B cell (primary cell): ENCODE measurements at regions not wholly inside any gene's neighbourhood (a gene's known extent, or its start where the extent isn't known, plus 50 kb on each side); places are given as distances from the start of the nearest gene placed in this dataset.

ENCODE experiments used
- EZH2 ChIP-seq: IDR thresholded peaks from 2 replicates; pipeline ENCODE4 v1.6.1; 2012; ENCODE audit warnings: borderline replicate concordance, low read depth, mild to moderate bottlenecking, moderate library complexity, low read length; ENCODE audit not compliant: insufficient read depth, poor library complexity, severe bottlenecking
- TF ChIP-seq, protein P1 (sequence below): fragments of 200-600 bp; IDR thresholded peaks from one replicate; pipeline ENCODE4 v1.8.0; 2022; ENCODE audit warnings: antibody characterized with exemption, mild to moderate bottlenecking

GRCh38 chr11:70607561-70607960, 209.2 kb downstream of the CTTN start:
- TF ChIP-seq, protein P1, sequence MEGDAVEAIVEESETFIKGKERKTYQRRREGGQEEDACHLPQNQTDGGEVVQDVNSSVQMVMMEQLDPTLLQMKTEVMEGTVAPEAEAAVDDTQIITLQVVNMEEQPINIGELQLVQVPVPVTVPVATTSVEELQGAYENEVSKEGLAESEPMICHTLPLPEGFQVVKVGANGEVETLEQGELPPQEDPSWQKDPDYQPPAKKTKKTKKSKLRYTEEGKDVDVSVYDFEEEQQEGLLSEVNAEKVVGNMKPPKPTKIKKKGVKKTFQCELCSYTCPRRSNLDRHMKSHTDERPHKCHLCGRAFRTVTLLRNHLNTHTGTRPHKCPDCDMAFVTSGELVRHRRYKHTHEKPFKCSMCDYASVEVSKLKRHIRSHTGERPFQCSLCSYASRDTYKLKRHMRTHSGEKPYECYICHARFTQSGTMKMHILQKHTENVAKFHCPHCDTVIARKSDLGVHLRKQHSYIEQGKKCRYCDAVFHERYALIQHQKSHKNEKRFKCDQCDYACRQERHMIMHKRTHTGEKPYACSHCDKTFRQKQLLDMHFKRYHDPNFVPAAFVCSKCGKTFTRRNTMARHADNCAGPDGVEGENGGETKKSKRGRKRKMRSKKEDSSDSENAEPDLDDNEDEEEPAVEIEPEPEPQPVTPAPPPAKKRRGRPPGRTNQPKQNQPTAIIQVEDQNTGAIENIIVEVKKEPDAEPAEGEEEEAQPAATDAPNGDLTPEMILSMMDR: no peak
- no peak for TF ChIP-seq EZH2
